Body of pancreas (tissue), 4 donors: ENCODE measurements at regions not wholly inside any gene's neighbourhood (a gene's known extent, or its start where the extent isn't known, plus 50 kb on each side); places are given as distances from the start of the nearest gene placed in this dataset.
A peak's percentile ranks its signal among the peaks of the same experiment; 100 is the strongest.

Source experiments
- ATAC-seq: fragments of 150-250 bp; one replicate; pipeline ENCODE4 v1.9.1; 2016
- DNase-seq, 4 donors: peaks; one replicate each; pipeline ENCODE4 v3.0.0-alpha.2; 2019
- H3K27ac ChIP-seq, 4 donors: fragments of 200-600 bp; sonication (generic); 1 replicate in 3 of 4; 2 replicates in 1 of 4; pipeline versions ENCODE4 v1.5.1 to v1.6.1; 2016 to 2019; ENCODE audit warnings: mild to moderate bottlenecking in 1 of 4, mixed read lengths in 1 of 4, moderate library complexity in 1 of 4
- H3K27me3 ChIP-seq, 2 donors: fragments of 200-600 bp; sonication (generic); one replicate each; pipeline ENCODE4 v1.6.0; 2016; ENCODE audit warnings: mild to moderate bottlenecking in 1 of 2
- H3K36me3 ChIP-seq, 2 donors: fragments of 200-600 bp; sonication (generic); replicated peaks in 1 of 2; 2 replicates each; pipeline ENCODE4 v1.5.1; 2016; ENCODE audit warnings: low read depth in 2 of 2; ENCODE audit not compliant: insufficient read depth in 1 of 2
- H3K4me1 ChIP-seq: fragments of 200-600 bp; sonication (generic); one replicate; pipeline ENCODE4 v1.6.0; 2016
- H3K4me3 ChIP-seq, 2 donors: fragments of 200-600 bp; sonication (generic); 1 replicate in 1 of 2; 2 replicates in 1 of 2; pipeline ENCODE4 v1.5.1; 2016 to 2019
- H3K9me3 ChIP-seq, 3 donors: fragments of 200-600 bp; sonication (generic); 1 replicate in 2 of 3; 2 replicates in 1 of 3; pipeline ENCODE4 v1.5.1; 2016
- CTCF ChIP-seq, 7 experiments: fragments of 450-650 bp in 4 of 7; fragments of 200-600 bp in 3 of 7; sonication (generic) in 3 of 7; IDR thresholded peaks; one replicate each; pipeline ENCODE4 v1.5.1; 2016 to 2019; ENCODE audit warnings: antibody characterized with exemption in 7 of 7
- POLR2A ChIP-seq, 3 donors: fragments of 450-650 bp; IDR thresholded peaks; one replicate each; pipeline ENCODE4 v1.6.1; 2016; ENCODE audit warnings: antibody characterized with exemption in 3 of 3, mild to moderate bottlenecking in 2 of 3
- WGBS, 2 donors: methylation state at CpG; one replicate each; pipeline ENCODE4 v1.1.5; 2017; 5-methylcytosine and 5-hydroxymethylcytosine counted together
- intact Hi-C: fragments of 100-400 bp; cut with DNase I; formaldehyde crosslinking; loops from one replicate; pipeline ENCODE4 v1.15.1; 2023

GRCh38 chr3:154781595-154781994, 298.5 kb upstream of the MME start:
- no peak for ATAC-seq
- TF ChIP-seq POLR2A (IDR thresholded peaks at IDR 0.05) = no peak
- no peak for TF ChIP-seq CTCF (IDR thresholded peaks at IDR 0.05)
- intact Hi-C loops = no loop called here

GRCh38 chr3:154780263-154780662, 299.9 kb upstream of the MME start:
- Histone ChIP-seq H3K27ac (no peak overlapping the region), H3K27me3 (no peaks in the 10 kb centered on the region), H3K4me1 (no peaks in the 10 kb centered on the region), H3K36me3 (no peaks in the 10 kb centered on the region), H3K4me3 (no peak overlapping the region), H3K9me3 (no peaks in the 10 kb centered on the region)
- intact Hi-C loops = no loop called here
- ATAC-seq = no peak
- WGBS, 2 donors = 28 to 53% methylated on average over 1 of the region's 1 CpG
- DNase-seq = no peak
- no peak for TF ChIP-seq POLR2A (IDR thresholded peaks at IDR 0.05)
- no peak for TF ChIP-seq CTCF (IDR thresholded peaks at IDR 0.05)

More at GRCh38 chr3:154781595-154781994, 298.5 kb upstream of the MME start:
- no peaks in the 10 kb centered on the region for H3K36me3 ChIP-seq
- H3K27me3 ChIP-seq = no peaks in the 10 kb centered on the region
- no peak for DNase-seq
- no peak overlapping the region for H3K27ac ChIP-seq
- H3K4me1 ChIP-seq = no peaks in the 10 kb centered on the region
- H3K9me3 ChIP-seq = no peaks in the 10 kb centered on the region
- 57 to 64% methylated on average over 3 of the region's 3 CpGs for WGBS, 2 donors
- no peak overlapping the region for H3K4me3 ChIP-seq

- 12 to 26% methylated on average over 2 of the region's 2 CpGs for WGBS, 2 donors
- intact Hi-C loops = no loop called here
These were observed 300.5 kb upstream of the MME start for GRCh38 chr3:154779571-154779970.

GRCh38 chr3:154778057-154778456, 302.1 kb upstream of the MME start:
- intact Hi-C loops = no loop called here
- Histone ChIP-seq H3K4me3 (no peak overlapping the region), H3K27me3 (no peaks in the 10 kb centered on the region), H3K9me3 (no peaks in the 10 kb centered on the region), H3K36me3 (no peaks in the 10 kb centered on the region), H3K27ac (no peak overlapping the region), H3K4me1 (no peaks in the 10 kb centered on the region)
- DNase-seq = no peak
- ATAC-seq = no peak
- WGBS, 2 donors = 59 to 70% methylated on average over 1 of the region's 1 CpG
- TF ChIP-seq POLR2A (IDR thresholded peaks at IDR 0.05) = no peak
- no peak for TF ChIP-seq CTCF (IDR thresholded peaks at IDR 0.05)

More at GRCh38 chr3:154779571-154779970, 300.5 kb upstream of the MME start:
- no peaks in the 10 kb centered on the region for H3K4me1 ChIP-seq
- no peak for ATAC-seq
- no peaks in the 10 kb centered on the region for H3K36me3 ChIP-seq
- H3K27ac ChIP-seq = no peak overlapping the region
- no peak overlapping the region for H3K4me3 ChIP-seq
- TF ChIP-seq POLR2A (IDR thresholded peaks at IDR 0.05) (no peak), CTCF (IDR thresholded peaks at IDR 0.05) (no peak)
- DNase-seq = peak in 1 of 4 donors; percentile 13
- no peaks in the 10 kb centered on the region for H3K9me3 ChIP-seq
- no peaks in the 10 kb centered on the region for H3K27me3 ChIP-seq

GRCh38 chr3:154776549-154777225, 303.4 kb upstream of the MME start:
- DNase-seq = no peak

More at GRCh38 chr3:154776549-154777225, 303.4 kb upstream of the MME start:
- Histone ChIP-seq H3K36me3 (no peaks in the 10 kb centered on the region), H3K4me1 (no peaks in the 10 kb centered on the region), H3K4me3 (no peak overlapping the region), H3K27me3 (no peaks in the 10 kb centered on the region), H3K27ac (no peak overlapping the region), H3K9me3 (no peaks in the 10 kb centered on the region)
- ATAC-seq = no peak
- 27 to 34% methylated on average over 5 of the region's 5 CpGs for whole genome bisulfite sequencing, 2 donors
- intact Hi-C loops = no loop called here
- TF ChIP-seq CTCF (IDR thresholded peaks at IDR 0.05) (no peak), POLR2A (IDR thresholded peaks at IDR 0.05) (no peak)
